DMS153 treated with DMSO at 0.1 percent for 48 hours (cell line): ENCODE measurements at regions not wholly inside any gene's neighbourhood (a gene's known extent, or its start where the extent isn't known, plus 50 kb on each side); places are given as distances from the start of the nearest gene placed in this dataset.

Source experiments
- DNase-seq: peaks from one replicate; lab custom pipeline; 2025; ENCODE audit not compliant: unreplicated experiment; lab: John Stamatoyannopoulos, UW

- no peak for DNase-seq
Observed at GRCh38 chr11:31865606-31866300, 54.6 kb upstream of the PAX6 start.

GRCh38 chr11:31863170-31863832 is 52.2 kb upstream of the PAX6 start:
- DNase-seq = no peak

GRCh38 chr11:31861011-31861410 is 49.9 kb upstream of the PAX6 start:
- DNase-seq = no peak
